ENCODE measurements at regions not wholly inside any gene's neighbourhood (a gene's known extent, or its start where the extent isn't known, plus 50 kb on each side); places are given as distances from the start of the nearest gene placed in this dataset.

DNA sequence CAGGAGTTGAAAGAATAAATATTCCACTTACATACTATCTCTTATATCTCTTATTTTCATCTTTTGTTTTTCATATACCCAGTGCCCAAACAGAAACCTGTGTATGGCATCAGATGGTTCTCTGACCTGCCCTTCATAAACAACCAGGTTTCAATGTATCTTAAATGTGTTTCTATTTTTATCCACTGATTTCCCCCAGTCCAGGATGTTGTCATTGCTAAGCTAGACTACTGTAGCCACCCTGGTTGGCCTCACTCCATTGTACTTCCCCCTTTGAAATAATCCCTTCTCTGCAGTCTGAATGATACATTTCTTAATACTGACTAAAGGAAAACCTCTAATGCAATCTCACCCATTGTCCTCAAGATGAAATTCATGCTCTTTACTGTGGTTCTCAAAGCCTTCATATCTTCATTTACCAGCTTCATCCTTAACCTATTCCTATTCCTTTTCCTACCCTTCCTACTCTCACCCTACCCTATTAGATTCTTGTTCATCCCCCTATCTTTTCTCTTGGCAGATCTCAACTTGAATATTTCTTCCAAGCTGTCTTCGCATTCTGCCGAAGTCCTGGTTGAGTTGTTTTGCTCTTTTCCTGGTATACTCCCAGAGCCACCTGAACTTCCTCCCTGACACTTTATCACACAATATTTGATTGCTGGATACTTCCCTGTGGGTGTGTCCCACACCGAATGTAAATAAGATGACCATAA lies 312.4 kb downstream of the FOXG1 start:
- TF ChIP-seq POLR2A (IDR thresholded peaks at IDR 0.05; ENCODE audit: low read length) (no peak), CEBPB (IDR thresholded peaks at IDR 0.05) (no peak), RAD21 (conservative IDR thresholded peaks at IDR 0.05 in 1 of 2, IDR thresholded peaks at IDR 0.05 in 1 of 2) (no peak), BCL3 (IDR thresholded peaks at IDR 0.05) (no peak), ZFP36 (IDR thresholded peaks at IDR 0.05; ENCODE audit: borderline replicate concordance, partially characterized antibody) (no peak), NR3C1 (IDR thresholded peaks at IDR 0.05) (no peak)
- TF ChIP-seq, protein P1, sequence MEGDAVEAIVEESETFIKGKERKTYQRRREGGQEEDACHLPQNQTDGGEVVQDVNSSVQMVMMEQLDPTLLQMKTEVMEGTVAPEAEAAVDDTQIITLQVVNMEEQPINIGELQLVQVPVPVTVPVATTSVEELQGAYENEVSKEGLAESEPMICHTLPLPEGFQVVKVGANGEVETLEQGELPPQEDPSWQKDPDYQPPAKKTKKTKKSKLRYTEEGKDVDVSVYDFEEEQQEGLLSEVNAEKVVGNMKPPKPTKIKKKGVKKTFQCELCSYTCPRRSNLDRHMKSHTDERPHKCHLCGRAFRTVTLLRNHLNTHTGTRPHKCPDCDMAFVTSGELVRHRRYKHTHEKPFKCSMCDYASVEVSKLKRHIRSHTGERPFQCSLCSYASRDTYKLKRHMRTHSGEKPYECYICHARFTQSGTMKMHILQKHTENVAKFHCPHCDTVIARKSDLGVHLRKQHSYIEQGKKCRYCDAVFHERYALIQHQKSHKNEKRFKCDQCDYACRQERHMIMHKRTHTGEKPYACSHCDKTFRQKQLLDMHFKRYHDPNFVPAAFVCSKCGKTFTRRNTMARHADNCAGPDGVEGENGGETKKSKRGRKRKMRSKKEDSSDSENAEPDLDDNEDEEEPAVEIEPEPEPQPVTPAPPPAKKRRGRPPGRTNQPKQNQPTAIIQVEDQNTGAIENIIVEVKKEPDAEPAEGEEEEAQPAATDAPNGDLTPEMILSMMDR (IDR thresholded peaks at IDR 0.05): no peak

All from A549 (cell line).